Gastrocnemius medialis (tissue), 4 donors: ENCODE measurements at regions not wholly inside any gene's neighbourhood (a gene's known extent, or its start where the extent isn't known, plus 50 kb on each side); places are given as distances from the start of the nearest gene placed in this dataset.

Experiments
- ATAC-seq, 2 donors: fragments of 150-250 bp; one replicate each; pipeline ENCODE4 v1.9.1; 2016
- DNase-seq, 2 donors: peaks; one replicate each; pipeline ENCODE4 v3.0.0-alpha.2; 2019
- H3K27ac ChIP-seq, 4 donors: fragments of 200-600 bp; sonication (generic); 1 replicate in 1 of 4; 2 replicates in 3 of 4; pipeline ENCODE4 v1.5.1; 2016 to 2018; ENCODE audit warnings: mild to moderate bottlenecking in 2 of 4, moderate library complexity in 1 of 4
- H3K27me3 ChIP-seq, 3 donors: fragments of 200-600 bp; sonication (generic) in 2 of 3; 1 replicate in 1 of 3; 2 replicates in 2 of 3; pipeline versions ENCODE4 v1.5.1 to v1.6.0; 2016 to 2019; ENCODE audit warnings: mild to moderate bottlenecking in 1 of 3, moderate library complexity in 1 of 3
- H3K36me3 ChIP-seq, 2 donors: fragments of 200-600 bp; sonication (generic) in 1 of 2; one replicate each; pipeline ENCODE4 v1.5.1; 2017 to 2018
- H3K4me1 ChIP-seq, 2 donors: fragments of 200-600 bp; sonication (generic) in 1 of 2; one replicate each; pipeline ENCODE4 v1.5.1; 2016 to 2017; ENCODE audit warnings: mild to moderate bottlenecking in 2 of 2
- H3K4me3 ChIP-seq, 4 donors: fragments of 200-600 bp; sonication (generic) in 3 of 4; 1 replicate in 1 of 4; 2 replicates in 3 of 4; pipeline ENCODE4 v1.5.1; 2016 to 2019; ENCODE audit warnings: mild to moderate bottlenecking in 2 of 4
- H3K9me3 ChIP-seq, 3 donors: fragments of 200-600 bp; sonication (generic) in 2 of 3; 1 replicate in 1 of 3; 2 replicates in 2 of 3; pipeline ENCODE4 v1.5.1; 2016 to 2019
- CTCF ChIP-seq, 5 experiments: fragments of 450-650 bp in 3 of 5; fragments of 200-600 bp in 2 of 5; sonication (generic) in 2 of 5; IDR thresholded peaks in 4 of 5; conservative IDR thresholded peaks in 1 of 5; 1 replicate in 4 of 5; 2 replicates in 1 of 5; pipeline ENCODE4 v1.5.1; 2016 to 2019; ENCODE audit warnings: antibody characterized with exemption in 5 of 5, mild to moderate bottlenecking in 3 of 5, moderate library complexity in 3 of 5
- POLR2A ChIP-seq, 2 donors: fragments of 450-650 bp; IDR thresholded peaks; one replicate each; pipeline ENCODE4 v1.6.1; 2017; ENCODE audit warnings: antibody characterized with exemption in 2 of 2, mild to moderate bottlenecking in 2 of 2, moderate library complexity in 2 of 2
- in situ Hi-C, 4 donors: fragments of 200-750 bp; cut with MboI; loops; one replicate each; pipeline versions ENCODE4 v1.15.0 to v1.8.0; 2017; ENCODE audit warnings: low sequenced_read_pairs in 4 of 4
- intact Hi-C: fragments of 100-400 bp; cut with DNase I; formaldehyde crosslinking; loops from one replicate; pipeline ENCODE4 v1.15.1; 2023; ENCODE audit warnings: low total_unique reads

GRCh38 chr20:11247046-11248010, 573.5 kb upstream of the JAG1 start:
- no peaks in the 10 kb centered on the region for H3K9me3 ChIP-seq
- DNase-seq (no peak), ATAC-seq (no peak)
- in situ Hi-C loops: no loop called here
- H3K4me3 ChIP-seq: no peak overlapping the region
- no peak overlapping the region for H3K27ac ChIP-seq
- no peaks in the 10 kb centered on the region for H3K36me3 ChIP-seq
- H3K27me3 ChIP-seq: no peaks in the 10 kb centered on the region
- TF ChIP-seq CTCF (IDR thresholded peaks at IDR 0.05 in 4 of 5, conservative IDR thresholded peaks at IDR 0.05 in 1 of 5): no peak
- no peak for TF ChIP-seq POLR2A (IDR thresholded peaks at IDR 0.05)
- no peaks in the 10 kb centered on the region for H3K4me1 ChIP-seq
- intact Hi-C loops: no loop called here

- Histone ChIP-seq H3K36me3 (no peaks in the 10 kb centered on the region), H3K9me3 (no peaks in the 10 kb centered on the region), H3K4me3 (no peak overlapping the region), H3K27me3 (no peaks in the 10 kb centered on the region), H3K4me1 (no peaks in the 10 kb centered on the region), H3K27ac (no peak overlapping the region)
- in situ Hi-C loops: no loop called here
- no peak for ATAC-seq
- no peak for TF ChIP-seq POLR2A (IDR thresholded peaks at IDR 0.05)
- no peak for DNase-seq
- intact Hi-C loops: no loop called here
These were observed 574.2 kb upstream of the JAG1 start for GRCh38 chr20:11248011-11248409.

- Histone ChIP-seq H3K27me3 (no peaks in the 10 kb centered on the region), H3K9me3 (no peaks in the 10 kb centered on the region), H3K27ac (no peak overlapping the region), H3K36me3 (no peaks in the 10 kb centered on the region), H3K4me3 (no peak overlapping the region), H3K4me1 (no peaks in the 10 kb centered on the region)
- in situ Hi-C loops: no loop called here
- DNase-seq (no peak), ATAC-seq (no peak)
- TF ChIP-seq POLR2A (IDR thresholded peaks at IDR 0.05) (no peak), CTCF (IDR thresholded peaks at IDR 0.05 in 4 of 5, conservative IDR thresholded peaks at IDR 0.05 in 1 of 5) (no peak)
- intact Hi-C loops: no loop called here
These were observed 575.2 kb upstream of the JAG1 start for GRCh38 chr20:11248687-11249638.

GRCh38 chr20:11249683-11250082, 575.9 kb upstream of the JAG1 start:
- Histone ChIP-seq H3K36me3 (no peaks in the 10 kb centered on the region), H3K4me3 (no peak overlapping the region), H3K27me3 (no peaks in the 10 kb centered on the region), H3K27ac (no peak overlapping the region), H3K4me1 (no peaks in the 10 kb centered on the region), H3K9me3 (no peaks in the 10 kb centered on the region)
- ATAC-seq (no peak), DNase-seq (no peak)
- TF ChIP-seq POLR2A (IDR thresholded peaks at IDR 0.05): no peak
- TF ChIP-seq CTCF (IDR thresholded peaks at IDR 0.05 in 4 of 5, conservative IDR thresholded peaks at IDR 0.05 in 1 of 5): no peak
- intact Hi-C loops (no loop called here), in situ Hi-C loops (no loop called here)

GRCh38 chr20:11252447-11252846, 578.6 kb upstream of the JAG1 start:
- Histone ChIP-seq H3K27me3 (no peaks in the 10 kb centered on the region), H3K9me3 (no peaks in the 10 kb centered on the region), H3K4me1 (no peaks in the 10 kb centered on the region), H3K27ac (no peak overlapping the region), H3K4me3 (no peak overlapping the region), H3K36me3 (no peaks in the 10 kb centered on the region)
- intact Hi-C loops (no loop called here), in situ Hi-C loops (no loop called here)
- TF ChIP-seq POLR2A (IDR thresholded peaks at IDR 0.05) (no peak), CTCF (IDR thresholded peaks at IDR 0.05 in 4 of 5, conservative IDR thresholded peaks at IDR 0.05 in 1 of 5) (no peak)
- ATAC-seq (no peak), DNase-seq (no peak)
